AG10803 (cell line): ENCODE measurements at regions not wholly inside any gene's neighbourhood (a gene's known extent, or its start where the extent isn't known, plus 50 kb on each side); places are given as distances from the start of the nearest gene placed in this dataset.
A peak's percentile ranks its signal among the peaks of the same experiment; 100 is the strongest.

ENCODE experiments used
- DNase-seq: peaks from one replicate; pipeline ENCODE4 v3.0.0; 2010; ENCODE audit warnings: low read depth
- H3K4me3 ChIP-seq: 2 replicates; pipeline ENCODE4 v1.5.1; 2011; ENCODE audit warnings: mild to moderate bottlenecking, low read length, control low read depth
- CTCF ChIP-seq: conservative IDR thresholded peaks from 2 replicates; pipeline ENCODE4 v1.5.1; 2011; ENCODE audit warnings: mild to moderate bottlenecking, low read length, control low read depth, inconsistent platforms

- H3K4me3 ChIP-seq: no peak overlapping the region
- no peak for TF ChIP-seq CTCF
- peak; percentile 67 for DNase-seq
Measured at GRCh38 chr5:33074548-33074947, 363.4 kb downstream of the NPR3 start.

- DNase-seq: no peak
Measured at GRCh38 chr5:33075731-33076130, 364.6 kb downstream of the NPR3 start.

DNA sequence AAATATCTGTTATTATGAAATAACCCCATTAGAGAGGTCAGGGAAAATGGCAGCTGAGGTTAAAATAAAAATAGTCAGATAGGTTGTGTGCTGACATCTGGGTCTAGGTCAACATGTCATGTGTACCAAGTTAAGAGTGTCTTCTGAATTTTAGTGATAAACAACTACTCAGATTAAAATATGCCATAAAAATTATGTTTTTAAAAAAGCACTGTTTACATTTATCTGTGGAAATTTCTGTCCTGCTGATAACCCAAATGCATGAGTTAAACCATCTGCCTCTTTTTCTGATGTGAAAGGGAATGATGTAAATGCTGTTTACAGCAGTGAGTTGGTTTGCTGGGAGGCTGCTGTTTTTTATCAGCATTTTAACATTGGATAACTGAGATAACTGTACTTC lies 361.2 kb upstream of the TARS1 start:
- no peak for DNase-seq
- H3K4me3 ChIP-seq: no peak overlapping the region
- no peak for TF ChIP-seq CTCF

More at GRCh38 chr5:33075731-33076130, 364.6 kb downstream of the NPR3 start:
- TF ChIP-seq CTCF: no peak
- no peak overlapping the region for H3K4me3 ChIP-seq

DNA sequence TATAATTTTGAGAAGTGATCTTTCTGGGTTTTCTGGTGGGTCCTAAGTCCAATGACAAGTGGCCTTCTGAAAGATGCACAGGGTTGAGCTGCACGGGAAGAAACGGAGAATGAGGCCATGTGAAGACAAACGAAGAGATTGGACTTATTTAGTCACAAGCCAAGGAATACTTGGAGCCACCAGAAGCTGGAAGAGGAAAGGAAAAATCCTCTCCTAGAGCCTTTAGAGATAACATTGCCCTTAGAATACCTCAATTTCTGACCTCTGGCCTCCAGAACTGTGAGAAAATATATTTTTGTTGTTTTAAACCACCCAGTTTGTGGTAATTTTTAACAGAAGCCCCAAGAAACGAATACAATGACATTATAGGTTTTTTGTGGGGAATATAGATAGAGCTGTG lies 360.5 kb upstream of the TARS1 start:
- H3K4me3 ChIP-seq: no peak overlapping the region
- no peak for DNase-seq
- no peak for TF ChIP-seq CTCF

GRCh38 chr5:33088176-33088575 lies 352.6 kb upstream of the TARS1 start:
- DNase-seq: peak; percentile 81

DNA sequence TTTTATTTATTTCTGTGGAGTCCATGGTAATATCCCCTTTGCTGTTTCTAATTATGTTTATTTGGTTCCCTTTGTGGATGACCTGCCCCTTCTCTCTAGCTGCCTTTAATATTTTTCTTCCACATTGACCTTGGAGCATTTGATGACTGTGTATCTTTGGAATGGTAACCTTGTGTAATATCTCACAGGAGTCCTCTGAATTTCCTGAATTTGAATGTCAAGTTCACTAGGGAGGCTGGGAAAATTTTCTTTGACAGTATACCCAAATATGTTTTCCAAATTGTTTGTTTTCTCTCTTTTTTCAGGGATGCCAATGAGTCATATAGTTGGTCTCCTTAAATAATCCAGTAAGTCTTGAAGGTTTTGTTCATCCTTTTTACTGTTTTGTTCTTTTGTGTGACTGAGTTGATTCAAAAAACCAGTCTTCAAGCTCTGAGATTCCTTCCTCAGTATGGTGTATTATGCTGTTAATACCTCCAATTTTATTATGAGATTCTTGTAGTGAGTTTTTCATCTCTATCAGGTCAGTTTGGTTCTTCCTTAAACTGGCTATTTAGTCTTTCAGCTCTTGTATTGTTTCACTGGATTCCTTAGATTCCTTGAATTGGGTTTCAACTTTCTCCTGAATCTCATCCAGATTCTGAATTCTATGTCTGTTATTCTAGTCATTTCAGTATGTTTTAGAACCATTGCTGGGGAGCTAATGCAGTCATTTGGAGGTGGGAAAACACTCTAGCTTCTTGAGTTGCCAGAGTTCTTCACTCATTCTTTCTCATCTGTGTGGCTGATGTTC lies 349.0 kb upstream of the TARS1 start:
- no peak for TF ChIP-seq CTCF
- peak; percentile 96 for DNase-seq
- no peak overlapping the region for H3K4me3 ChIP-seq

More at GRCh38 chr5:33088176-33088575, 352.6 kb upstream of the TARS1 start:
- no peak for TF ChIP-seq CTCF
- H3K4me3 ChIP-seq: no peak overlapping the region

GRCh38 chr5:33092719-33093118 lies 348.0 kb upstream of the TARS1 start:
- no peak for TF ChIP-seq CTCF
- H3K4me3 ChIP-seq: no peak overlapping the region
- DNase-seq: no peak
